HG03439 (cell line): ENCODE measurements at regions not wholly inside any gene's neighbourhood (a gene's known extent, or its start where the extent isn't known, plus 50 kb on each side); places are given as distances from the start of the nearest gene placed in this dataset.

Source experiments
- ATAC-seq: cut with Tn5 transposase; IDR thresholded peaks from one replicate; pipeline ENCODE4 v1.9.1; 2021; ENCODE audit warnings: mild to moderate bottlenecking, moderate library complexity; ENCODE audit not compliant: unreplicated experiment

- no peak for ATAC-seq
Observed at GRCh38 chr10:10961072-10961471, 56.6 kb upstream of the CELF2 start.

GRCh38 chr10:10967029-10967428 lies 50.6 kb upstream of the CELF2 start:
- no peak for ATAC-seq

GRCh38 chr10:10967581-10968256 lies 50.0 kb upstream of the CELF2 start:
- ATAC-seq, result no peak
